DND-41 (cell line): ENCODE measurements at regions not wholly inside any gene's neighbourhood (a gene's known extent, or its start where the extent isn't known, plus 50 kb on each side); places are given as distances from the start of the nearest gene placed in this dataset.

Source experiments
- CTCF ChIP-seq: IDR thresholded peaks from 2 replicates; pipeline ENCODE4 v1.5.1; 2012; ENCODE audit warnings: borderline replicate concordance, low read length, moderate library complexity, mild to moderate bottlenecking; ENCODE audit not compliant: poor library complexity, severe bottlenecking; ENCODE audit errors: extremely low read depth
- EZH2 ChIP-seq: IDR thresholded peaks from 3 replicates; pipeline ENCODE4 v1.6.1; 2012; ENCODE audit warnings: borderline replicate concordance, low read depth, mild to moderate bottlenecking, moderate library complexity, low read length, inconsistent platforms; ENCODE audit not compliant: severe bottlenecking

GRCh38 chr3:59605318-59605717 lies 555.5 kb upstream of the CFAP20DC start:
- TF ChIP-seq CTCF (no peak), EZH2 (no peak)
